C4-2B (cell line): ENCODE measurements at regions not wholly inside any gene's neighbourhood (a gene's known extent, or its start where the extent isn't known, plus 50 kb on each side); places are given as distances from the start of the nearest gene placed in this dataset.
A peak's percentile ranks its signal among the peaks of the same experiment; 100 is the strongest.

ENCODE experiments used
- CTCF ChIP-seq: fragments of 450-650 bp; conservative IDR thresholded peaks from 2 replicates; pipeline ENCODE4 v1.5.1; 2017; ENCODE audit warnings: mild to moderate bottlenecking
- ZFX ChIP-seq: fragments of 450-650 bp; IDR thresholded peaks from 2 replicates; pipeline ENCODE4 v1.6.1; 2017

DNA sequence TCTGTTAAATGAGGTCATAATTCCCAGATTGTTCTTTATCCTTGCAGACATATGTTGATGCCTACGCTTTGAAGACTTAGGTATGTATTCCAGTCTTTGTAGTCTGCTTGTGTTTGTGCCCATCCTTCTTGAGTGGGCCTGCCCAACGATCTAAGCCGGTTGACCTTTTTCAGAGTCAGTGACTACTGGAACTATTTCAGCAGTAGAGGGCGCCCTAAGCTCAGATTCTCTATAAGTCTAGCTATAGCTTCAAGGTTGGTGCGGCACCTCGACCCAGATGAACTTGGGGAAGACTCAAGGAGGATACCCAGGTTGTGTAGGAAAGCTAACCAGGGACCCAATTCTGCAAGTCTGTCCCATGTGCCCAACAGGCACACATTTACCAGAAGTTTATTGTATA is 228.8 kb upstream of the PPP2R3A start:
- peak; percentile 77 for TF ChIP-seq CTCF
- no peak for TF ChIP-seq ZFX
